GM23248 (cell line): ENCODE measurements at regions not wholly inside any gene's neighbourhood (a gene's known extent, or its start where the extent isn't known, plus 50 kb on each side); places are given as distances from the start of the nearest gene placed in this dataset.

Experiments used
- DNase-seq: peaks from one replicate; pipeline ENCODE4 v3.0.0-alpha.2; 2015
- H2AFZ ChIP-seq: fragments of 200-600 bp; sonication (generic); 2 replicates; pipeline ENCODE4 v1.6.1; 2016; ENCODE audit warnings: antibody characterized with exemption
- H3F3A ChIP-seq: fragments of 200-600 bp; sonication (generic); 2 replicates; pipeline ENCODE4 v1.6.1; 2016; ENCODE audit warnings: mild to moderate bottlenecking, antibody characterized with exemption, mixed run types; ENCODE audit not compliant: insufficient read depth
- H3K27ac ChIP-seq: fragments of 200-600 bp; sonication (generic); 2 replicates; pipeline ENCODE4 v1.5.1; 2016; ENCODE audit warnings: mild to moderate bottlenecking
- H3K27me3 ChIP-seq: fragments of 200-600 bp; sonication (generic); replicated peaks from 2 replicates; pipeline ENCODE4 v1.6.1; 2016; ENCODE audit warnings: mild to moderate bottlenecking; ENCODE audit not compliant: insufficient read depth
- H3K36me3 ChIP-seq: fragments of 200-600 bp; sonication (generic); 2 replicates; pipeline ENCODE4 v1.6.1; 2016; ENCODE audit warnings: low read depth, mild to moderate bottlenecking
- H3K4me1 ChIP-seq: fragments of 200-600 bp; sonication (generic); 2 replicates; pipeline ENCODE4 v1.6.1; 2016; ENCODE audit warnings: mild to moderate bottlenecking; ENCODE audit not compliant: insufficient read depth
- H3K4me2 ChIP-seq: fragments of 200-600 bp; sonication (generic); one replicate; pipeline ENCODE4 v1.6.1; 2016; ENCODE audit warnings: mild to moderate bottlenecking; ENCODE audit not compliant: unreplicated experiment
- H3K4me3 ChIP-seq: fragments of 200-600 bp; sonication (generic); 2 replicates; pipeline ENCODE4 v1.5.1; 2016; ENCODE audit warnings: mild to moderate bottlenecking
- H3K79me2 ChIP-seq: fragments of 200-600 bp; sonication (generic); 2 replicates; pipeline ENCODE4 v1.6.1; 2016; ENCODE audit warnings: mild to moderate bottlenecking; ENCODE audit not compliant: insufficient read depth
- H3K9ac ChIP-seq: fragments of 200-600 bp; sonication (generic); 2 replicates; pipeline ENCODE4 v1.6.1; 2016; ENCODE audit warnings: mild to moderate bottlenecking
- H3K9me2 ChIP-seq: fragments of 200-600 bp; sonication (generic); 2 replicates; pipeline ENCODE4 v1.6.1; 2016; ENCODE audit warnings: mixed run types, mild to moderate bottlenecking, moderate library complexity; ENCODE audit not compliant: insufficient read depth
- H3K9me3 ChIP-seq: fragments of 200-600 bp; sonication (generic); one replicate; pipeline ENCODE4 v1.6.1; 2017; ENCODE audit warnings: low read depth
- H4K20me1 ChIP-seq: fragments of 200-600 bp; sonication (generic); 2 replicates; pipeline ENCODE4 v1.6.0; 2016; ENCODE audit not compliant: insufficient read depth
- EZH2 ChIP-seq: fragments of 200-600 bp; sonication (generic); IDR thresholded peaks from 2 replicates; pipeline ENCODE4 v1.6.1; 2018; ENCODE audit warnings: antibody characterized with exemption, mild to moderate bottlenecking; ENCODE audit not compliant: insufficient read depth, poor library complexity, severe bottlenecking
- EZH2phosphoT487 ChIP-seq: fragments of 200-600 bp; sonication (generic); IDR thresholded peaks from 2 replicates; pipeline ENCODE4 v1.6.1; 2018; ENCODE audit warnings: antibody characterized with exemption, moderate library complexity, mild to moderate bottlenecking, low read depth; ENCODE audit not compliant: insufficient read depth
- WGBS, 2 experiments: methylation state at CpG; one replicate each; pipeline ENCODE4 v1.1.6; 2015 to 2017; ENCODE audit warnings: low lambda C conversion rate in 2 of 2, low coverage in 1 of 2; ENCODE audit errors: missing lambda C conversion rate in 2 of 2; 5-methylcytosine and 5-hydroxymethylcytosine counted together
- in situ Hi-C: fragments of 300-500 bp; cut with MboI; formaldehyde crosslinking; loops from 2 replicates; pipeline ENCODE4 v1.15.0; 2020

- Histone ChIP-seq H3K27me3 (peaks cover 5% of the 10 kb centered on the region; the same call in 1 of the 2 replicates), H3K9ac (no peak overlapping the region), H3K9me2 (no peaks in the 10 kb centered on the region), H2AFZ (no peak overlapping the region), H3F3A (no peaks in the 10 kb centered on the region), H3K4me1 (no peaks in the 10 kb centered on the region), H3K79me2 (no peaks in the 10 kb centered on the region), H3K4me2 (no peak overlapping the region), H3K27ac (no peak overlapping the region), H3K4me3 (no peak overlapping the region), H3K9me3 (no peaks in the 10 kb centered on the region), H3K36me3 (no peaks in the 10 kb centered on the region), H4K20me1 (no peaks in the 10 kb centered on the region)
- no peak for DNase-seq
- TF ChIP-seq EZH2phosphoT487: no peak
- in situ Hi-C loops: no loop called here
These were observed 108.7 kb upstream of the ACVR1 start for GRCh38 chr2:157984866-157985265.

GRCh38 chr2:157980020-157980419 is 103.9 kb upstream of the ACVR1 start:
- H3K4me1 ChIP-seq: no peaks in the 10 kb centered on the region

GRCh38 chr2:157971702-157972101 is 95.6 kb upstream of the ACVR1 start:
- Histone ChIP-seq H3K9me3 (no peaks in the 10 kb centered on the region), H3K27me3 (no peaks in the 10 kb centered on the region), H2AFZ (no peak overlapping the region), H3K4me2 (no peak overlapping the region), H3K9ac (no peak overlapping the region), H3K79me2 (no peaks in the 10 kb centered on the region), H3K9me2 (no peaks in the 10 kb centered on the region), H3K4me1 (no peaks in the 10 kb centered on the region), H3K4me3 (no peak overlapping the region), H3K27ac (no peak overlapping the region), H4K20me1 (no peaks in the 10 kb centered on the region), H3K36me3 (no peaks in the 10 kb centered on the region), H3F3A (no peaks in the 10 kb centered on the region)
- no peak for TF ChIP-seq EZH2phosphoT487
- no peak for TF ChIP-seq EZH2
- DNase-seq: no peak
- in situ Hi-C loops: no loop called here

More at GRCh38 chr2:157980020-157980419, 103.9 kb upstream of the ACVR1 start:
- in situ Hi-C loops: no loop called here
- DNase-seq: no peak
- no peaks in the 10 kb centered on the region for H3K9me3 ChIP-seq
- H4K20me1 ChIP-seq: no peaks in the 10 kb centered on the region
- H3K27ac ChIP-seq: no peak overlapping the region
- 29 to 36% methylated on average over 4 of the region's 4 CpGs for WGBS, 2 experiments
- no peak overlapping the region for H3K4me3 ChIP-seq
- H3K4me2 ChIP-seq: no peak overlapping the region
- TF ChIP-seq EZH2phosphoT487 (no peak), EZH2 (no peak)
- H2AFZ ChIP-seq: no peak overlapping the region
- no peaks in the 10 kb centered on the region for H3K79me2 ChIP-seq
- H3F3A ChIP-seq: no peaks in the 10 kb centered on the region
- no peak overlapping the region for H3K9ac ChIP-seq
- H3K36me3 ChIP-seq: no peaks in the 10 kb centered on the region
- no peaks in the 10 kb centered on the region for H3K9me2 ChIP-seq
- H3K27me3 ChIP-seq: peaks cover 5% of the 10 kb centered on the region; the same call in 1 of the 2 replicates

GRCh38 chr2:157967856-157968255 is 91.7 kb upstream of the ACVR1 start:
- Histone ChIP-seq H3K4me1 (no peaks in the 10 kb centered on the region), H3K9me3 (no peaks in the 10 kb centered on the region), H3F3A (no peaks in the 10 kb centered on the region), H3K9ac (no peak overlapping the region), H3K27ac (no peak overlapping the region), H3K9me2 (no peaks in the 10 kb centered on the region), H3K4me2 (no peak overlapping the region), H2AFZ (no peak overlapping the region), H3K4me3 (no peak overlapping the region), H3K27me3 (no peaks in the 10 kb centered on the region), H4K20me1 (no peaks in the 10 kb centered on the region), H3K36me3 (no peaks in the 10 kb centered on the region), H3K79me2 (no peaks in the 10 kb centered on the region)
- TF ChIP-seq EZH2 (no peak), EZH2phosphoT487 (no peak)
- in situ Hi-C loops: no loop called here
- DNase-seq: no peak
- 71 to 77% methylated on average over 8 to 14 of the region's 21 CpGs for WGBS, 2 experiments

GRCh38 chr2:157959249-157959648 is 83.1 kb upstream of the ACVR1 start:
- Histone ChIP-seq H3K9ac (no peak overlapping the region), H3K9me3 (no peaks in the 10 kb centered on the region), H3K4me3 (no peak overlapping the region), H2AFZ (no peak overlapping the region), H3K27me3 (no peaks in the 10 kb centered on the region), H3K4me2 (no peak overlapping the region), H4K20me1 (no peaks in the 10 kb centered on the region), H3K27ac (no peak overlapping the region), H3K79me2 (no peaks in the 10 kb centered on the region), H3K36me3 (no peaks in the 10 kb centered on the region), H3K9me2 (no peaks in the 10 kb centered on the region), H3K4me1 (no peaks in the 10 kb centered on the region), H3F3A (no peaks in the 10 kb centered on the region)
- in situ Hi-C loops: no loop called here
- WGBS, 2 experiments: 48 to 59% methylated on average over 3 of the region's 3 CpGs
- TF ChIP-seq EZH2phosphoT487 (no peak), EZH2 (no peak)
- DNase-seq: no peak
